ENCODE measurements at regions not wholly inside any gene's neighbourhood (a gene's known extent, or its start where the extent isn't known, plus 50 kb on each side); places are given as distances from the start of the nearest gene placed in this dataset.
"Not testable (repeated sequence)": the region's sequence is repeated elsewhere in the genome, so short reads cannot be mapped to it uniquely, and the experiment has no call there.

- peak; percentile 53 for DNase-seq
These were observed 133.7 kb downstream of the AEBP2 start for GRCh38 chr12:19572920-19573558.

DNA sequence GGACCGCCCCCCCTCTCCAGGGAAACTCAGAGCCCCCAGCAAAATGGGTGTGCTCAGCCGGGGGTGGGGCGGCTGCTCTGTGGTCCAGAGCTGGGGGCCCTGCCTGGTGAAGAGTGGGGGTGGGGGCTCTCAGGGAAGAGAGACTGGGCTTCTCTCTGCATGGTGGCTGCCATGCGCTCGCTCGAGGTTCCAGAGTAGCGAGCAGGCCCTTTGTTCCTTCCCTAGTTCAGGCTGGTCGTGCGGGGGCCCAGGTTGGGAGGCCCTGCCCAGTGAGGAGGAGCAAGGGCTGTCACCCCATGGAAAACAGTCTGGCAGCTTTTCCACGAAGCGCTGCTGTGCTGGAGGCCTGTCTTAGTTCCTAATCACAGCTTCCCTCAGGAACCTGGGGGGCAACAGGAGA is 134.6 kb downstream of the AEBP2 start:
- no peak for DNase-seq

- DNase-seq: no peak
These were observed 135.3 kb downstream of the AEBP2 start for GRCh38 chr12:19574601-19575000.

GRCh38 chr12:19575337-19576243 is 136.3 kb downstream of the AEBP2 start:
- peak; percentile 56 for DNase-seq

DNA sequence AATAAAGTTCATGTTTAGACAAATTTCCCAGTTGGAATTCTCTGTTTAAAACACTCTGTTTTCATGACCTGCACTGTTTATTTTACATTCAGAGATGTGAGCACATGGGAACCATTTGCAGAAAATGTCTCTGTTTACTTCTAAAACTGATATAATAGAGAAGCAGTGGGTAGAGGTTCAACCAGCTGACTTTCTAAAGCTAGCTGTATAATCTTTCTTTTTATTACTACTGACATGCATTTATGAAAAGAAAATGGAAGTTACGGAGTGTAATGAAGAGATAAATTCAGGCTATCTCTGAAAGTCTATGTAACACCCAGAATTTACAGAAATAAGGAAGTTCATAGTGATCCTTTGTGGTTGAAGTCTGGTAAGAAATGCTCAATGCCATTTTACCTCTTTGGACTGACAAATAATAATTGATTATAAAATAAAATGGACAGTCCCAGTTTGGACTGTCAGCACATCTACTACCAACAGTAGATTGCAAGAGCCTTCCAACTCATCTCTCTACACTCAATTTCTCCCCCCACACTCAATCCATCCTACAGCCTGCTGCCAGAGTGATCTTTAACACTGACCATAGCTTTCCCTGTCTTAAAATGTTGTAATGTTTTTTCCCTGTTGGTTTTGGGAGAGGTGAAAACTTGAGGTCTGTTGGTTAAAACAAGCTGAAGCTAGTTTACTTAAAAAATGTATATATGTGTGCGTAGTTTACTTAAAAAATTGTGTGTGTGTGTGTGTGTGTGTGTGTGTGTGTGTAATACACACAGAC is 137.4 kb downstream of the AEBP2 start:
- DNase-seq: no peak

DNA sequence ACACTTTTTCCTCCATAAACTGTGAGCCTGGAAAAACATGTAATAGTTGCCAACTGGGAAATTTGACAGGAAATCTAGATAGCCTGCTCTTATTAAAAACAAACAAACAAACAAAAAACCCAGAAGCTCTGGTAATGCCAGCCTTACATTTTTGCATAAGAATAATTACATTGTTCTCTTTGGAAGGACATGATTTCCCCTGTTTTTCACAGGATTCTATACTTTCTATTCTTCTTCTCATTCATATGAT is 137.9 kb downstream of the AEBP2 start:
- no peak for DNase-seq

DNA sequence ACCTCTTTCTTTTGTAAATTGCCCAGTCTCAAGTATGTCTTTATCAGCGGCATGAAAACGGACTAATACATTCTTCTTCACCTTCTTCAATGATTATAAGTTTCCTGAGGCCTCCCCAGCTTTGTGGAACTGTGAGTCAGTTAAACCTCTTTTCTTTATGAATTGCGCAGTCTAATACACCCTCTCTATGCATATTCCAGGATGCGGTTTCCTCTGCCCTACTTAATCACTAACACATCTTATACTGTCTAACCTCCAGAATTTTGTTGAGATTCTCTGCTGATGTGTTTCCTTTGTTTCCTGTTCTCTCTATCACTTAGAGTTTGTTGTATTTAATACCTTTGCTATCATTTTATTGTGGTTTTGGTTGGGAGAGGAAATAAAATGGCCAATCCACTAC is 145.4 kb downstream of the AEBP2 start:
- no peak for DNase-seq

DNA sequence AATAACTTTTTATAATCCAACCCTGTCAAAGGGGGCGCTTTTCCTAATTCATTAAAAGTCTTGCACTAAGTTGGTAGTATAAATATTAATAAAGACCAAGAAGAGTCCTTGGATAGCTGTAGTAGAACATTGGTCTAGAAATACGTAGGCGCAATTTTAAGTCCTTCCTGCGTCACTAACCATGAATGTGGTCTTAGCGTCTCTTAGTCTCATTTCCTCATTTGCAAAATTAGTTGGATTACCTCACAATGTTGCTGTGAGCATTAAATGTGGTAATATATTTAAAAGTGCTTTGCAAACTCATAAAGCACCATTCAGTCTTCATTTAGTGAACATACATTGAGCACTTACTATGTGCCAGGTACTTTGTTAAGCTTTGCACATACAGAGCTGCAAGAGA is 149.7 kb downstream of the AEBP2 start:
- DNase-seq: no peak

DNA sequence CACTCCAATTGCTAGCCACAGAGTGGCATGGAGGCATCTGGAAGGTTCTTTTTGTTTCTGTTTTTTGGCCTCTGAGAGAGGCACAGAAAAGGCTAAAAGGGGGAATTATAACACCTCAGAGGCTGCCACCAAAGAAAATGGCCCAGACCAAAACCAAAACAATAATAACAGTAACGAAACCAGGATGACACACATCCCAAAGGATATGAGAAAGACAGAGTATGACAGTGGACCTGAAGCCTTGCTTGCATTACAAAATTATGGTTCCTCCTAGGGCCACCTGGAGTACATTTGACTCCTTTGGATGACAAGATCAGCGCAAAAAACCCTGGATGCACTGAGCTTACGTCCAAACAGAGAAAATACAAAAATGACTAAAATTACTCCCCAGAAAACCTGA is 152.7 kb downstream of the AEBP2 start:
- DNase-seq: no peak

- DNase-seq: no peak
These were observed 157.3 kb downstream of the AEBP2 start for GRCh38 chr12:19596434-19597166.

DNA sequence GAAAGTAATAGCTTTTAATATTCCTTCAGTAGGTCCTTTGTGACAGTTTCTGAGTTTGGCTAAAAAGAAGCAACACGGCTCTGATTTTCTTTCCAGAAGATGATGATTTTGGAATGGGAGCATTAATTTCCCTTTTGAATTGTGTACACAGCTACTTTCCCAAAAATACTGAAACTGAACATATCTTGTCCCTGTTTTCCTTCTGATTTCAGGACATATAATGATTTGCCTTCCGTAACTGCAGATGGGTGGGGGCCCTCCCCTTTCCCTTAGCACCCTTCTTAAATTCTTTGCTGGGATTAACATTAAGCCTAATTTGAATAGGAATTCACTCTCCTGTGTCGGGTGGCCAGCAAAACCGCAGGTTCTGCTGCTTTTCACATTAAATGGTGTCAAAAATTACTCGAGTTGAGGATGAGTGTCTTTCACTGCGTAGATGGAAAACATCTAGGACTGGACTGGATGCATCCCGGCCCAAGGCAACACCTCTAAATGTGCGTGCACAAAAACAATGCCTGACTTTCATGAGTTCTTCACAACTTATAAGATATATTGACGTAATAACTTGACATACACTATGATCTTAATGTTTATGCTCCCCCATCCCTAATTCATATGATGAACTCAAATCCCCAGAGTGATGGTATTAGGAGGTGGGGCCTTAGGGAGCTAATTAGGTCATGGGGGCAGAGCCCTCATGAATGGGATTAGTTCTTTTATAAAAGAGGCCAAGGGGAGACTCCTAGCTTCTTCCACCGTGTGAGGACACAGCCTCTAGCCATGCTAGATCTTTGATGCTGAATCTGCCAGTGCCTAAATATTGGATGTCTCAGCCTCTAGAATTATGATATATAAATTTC is 158.1 kb downstream of the AEBP2 start:
- DNase-seq: no peak

- no peak for DNase-seq
These were observed 166.4 kb downstream of the AEBP2 start for GRCh38 chr12:19605720-19606119.

DNA sequence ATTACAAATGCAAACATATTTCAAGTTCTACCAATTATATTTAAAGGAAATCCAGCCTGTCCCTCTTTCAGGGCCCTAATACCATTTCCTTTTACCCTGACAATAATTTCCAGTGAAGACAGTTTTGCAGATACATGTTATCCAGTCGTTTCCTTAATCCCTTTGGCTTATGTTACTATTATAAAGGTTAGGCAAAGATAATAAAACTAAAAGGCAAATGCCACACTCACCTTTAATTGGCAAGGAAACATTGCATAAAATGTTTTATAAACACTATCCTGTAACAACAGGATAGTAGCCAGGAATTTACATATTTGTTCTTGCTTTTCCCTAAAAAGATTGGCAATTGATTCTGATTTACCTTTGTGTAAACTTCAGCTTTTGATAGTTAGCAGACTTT is 168.7 kb downstream of the AEBP2 start:
- no peak for DNase-seq

DNA sequence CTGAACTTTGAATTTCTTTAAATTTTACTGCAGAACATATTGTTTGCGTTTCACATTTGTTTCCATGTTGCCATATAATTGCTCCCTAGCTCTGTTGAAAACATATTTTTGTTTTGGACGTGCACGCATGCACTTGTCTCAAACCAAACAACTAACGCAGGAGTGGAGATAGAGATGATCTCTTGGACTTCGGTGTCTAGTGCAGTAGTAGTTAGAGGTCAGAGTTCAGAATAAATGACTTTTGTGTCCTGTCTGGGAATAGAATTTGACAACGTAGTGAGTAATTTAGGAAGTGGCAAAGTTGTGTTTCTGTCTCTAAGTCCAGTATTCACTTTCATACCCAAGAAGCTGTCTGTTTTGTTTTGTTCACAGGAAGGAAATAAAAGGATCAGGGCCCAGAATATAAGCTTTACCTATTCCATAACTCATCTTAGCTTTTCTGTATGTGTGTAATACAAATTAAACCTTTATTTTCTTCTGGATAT is 173.8 kb downstream of the AEBP2 start:
- DNase-seq: no peak

DNA sequence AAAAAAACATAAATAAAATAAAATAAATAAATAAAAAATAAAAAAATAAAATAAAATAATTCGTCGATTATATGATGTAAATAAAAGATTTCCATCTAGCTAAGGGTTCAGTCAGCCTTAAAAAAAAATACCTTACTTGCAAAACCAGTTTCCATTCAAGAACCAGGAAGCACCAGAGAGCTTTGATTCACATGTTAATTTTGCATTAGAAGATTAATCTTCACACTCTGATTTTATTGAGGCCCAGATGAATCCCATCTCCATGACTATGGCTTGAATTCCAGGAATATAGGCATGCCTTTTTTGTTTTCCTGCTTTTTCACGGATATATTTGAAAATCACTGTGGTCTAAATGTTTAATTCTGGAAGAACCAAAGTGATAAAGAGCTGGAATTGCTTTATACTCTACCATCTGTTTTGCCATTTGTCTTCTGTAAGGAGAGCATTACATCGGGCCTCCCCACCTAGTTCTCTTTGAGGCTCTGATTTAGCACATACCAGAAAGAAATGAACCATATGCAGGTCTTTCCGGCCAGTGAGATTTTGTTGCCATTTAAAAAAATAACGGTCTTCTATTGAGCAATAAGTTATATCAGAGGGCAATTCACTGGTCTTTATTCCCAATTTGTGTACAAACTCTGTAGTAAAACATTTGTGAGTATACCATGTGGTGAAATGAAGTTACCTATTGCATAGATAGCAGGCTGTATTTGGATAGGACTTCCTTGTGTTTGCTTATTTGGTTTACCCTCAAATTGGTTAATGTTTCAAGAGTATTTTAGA is 175.5 kb downstream of the AEBP2 start:
- DNase-seq: no peak

DNA sequence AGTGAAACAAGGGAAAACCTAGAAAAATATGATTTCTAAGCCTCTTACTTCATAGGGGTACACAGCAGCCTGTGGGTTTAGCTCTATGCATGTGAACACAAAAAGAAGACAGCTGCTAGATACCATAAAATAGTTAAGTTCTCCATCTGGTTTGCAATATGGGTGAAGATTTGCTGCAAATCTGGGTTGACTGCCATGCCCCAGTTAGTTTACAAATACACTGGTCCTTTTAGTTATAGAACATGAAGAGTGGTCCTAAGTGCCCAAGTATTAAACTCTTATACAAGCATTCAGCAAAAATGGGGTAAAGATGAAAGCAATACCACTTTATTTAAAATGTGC is 176.1 kb downstream of the AEBP2 start:
- DNase-seq: no peak

GRCh38 chr12:19616781-19617180 is 177.5 kb downstream of the AEBP2 start:
- DNase-seq: no peak

DNA sequence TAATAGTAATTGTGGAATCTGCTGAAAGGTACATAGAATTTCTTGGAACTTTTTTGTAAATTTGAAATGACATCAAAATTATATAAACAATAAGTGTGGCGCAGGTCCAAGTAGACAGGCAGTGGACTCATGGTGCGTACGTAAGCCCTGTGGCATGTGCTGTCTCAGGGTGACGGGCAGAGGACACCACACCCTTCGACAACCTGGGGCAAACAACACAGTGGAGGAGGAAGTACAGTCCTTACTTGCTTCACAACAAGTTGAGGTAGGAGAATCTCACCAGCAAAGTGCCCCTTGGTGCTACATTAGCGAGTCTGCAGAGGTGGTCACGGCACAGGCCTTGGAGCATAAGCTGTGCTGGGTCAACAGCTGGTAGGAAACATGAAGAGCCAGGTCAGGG is 180.9 kb downstream of the AEBP2 start:
- DNase-seq: no peak

GRCh38 chr12:19623751-19624399 is 184.6 kb downstream of the AEBP2 start:
- DNase-seq: no peak

DNA sequence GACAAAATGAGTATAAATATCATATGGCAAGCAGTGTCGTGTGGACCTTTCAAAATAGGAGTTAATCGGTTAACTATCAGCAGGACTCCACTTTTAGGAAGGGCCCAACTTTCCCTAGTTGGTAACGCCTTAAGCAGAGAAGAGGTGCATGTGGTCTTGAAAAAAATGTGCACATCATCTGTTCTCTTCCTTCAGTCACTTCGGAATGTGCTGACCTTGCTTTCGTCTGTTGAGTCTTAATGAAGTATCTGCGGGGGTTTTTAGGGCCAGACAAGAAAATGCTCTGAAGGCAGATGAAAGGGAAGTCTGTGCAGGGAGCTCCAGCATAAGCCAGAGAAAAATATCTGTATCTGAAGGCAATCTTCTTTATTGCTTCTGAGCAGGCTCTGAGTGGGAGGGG is 185.2 kb downstream of the AEBP2 start:
- DNase-seq: no peak

GRCh38 chr12:19625551-19625950 is 186.3 kb downstream of the AEBP2 start:
- not testable (repeated sequence) for DNase-seq

All from NCI-H748 treated with DMSO at 0.1 percent for 48 hours (cell line).